ENCODE measurements at regions not wholly inside any gene's neighbourhood (a gene's known extent, or its start where the extent isn't known, plus 50 kb on each side); places are given as distances from the start of the nearest gene placed in this dataset.

- in situ Hi-C loops (cut with HindIII; ENCODE audit: low pct_unique_long_range_greater_than_20kb, low sequenced_read_pairs): no loop called here
- DNase-seq (ENCODE audit: low read depth in 1 of 2, low spot score in 1 of 2): peak in 1 of 2 experiments; percentile 24
- TF ChIP-seq JUND (IDR thresholded peaks at IDR 0.05; ENCODE audit: low read depth): peak; percentile 14; the same call in 1 of the 2 replicates
Measured at GRCh38 chr6:9657994-9658393, 756.9 kb downstream of the TFAP2A start.

DNA sequence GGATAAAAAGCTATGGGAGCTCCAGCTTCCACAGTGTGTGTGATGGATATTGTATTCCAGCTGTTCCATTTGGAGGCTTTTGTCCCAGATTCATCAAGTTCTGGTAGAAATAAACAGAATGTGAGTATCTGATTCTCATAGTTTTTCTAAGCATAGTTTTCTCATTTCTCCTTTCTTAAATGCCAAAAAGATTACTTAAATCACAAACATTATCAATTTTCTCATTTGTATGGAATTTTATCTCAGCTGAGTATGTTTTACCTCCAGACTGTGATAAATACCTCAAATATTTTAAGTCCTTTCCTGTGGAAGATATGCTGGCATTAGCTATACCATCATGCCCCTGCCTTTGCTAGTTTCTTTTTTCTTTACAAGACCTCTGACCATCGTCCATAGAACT is 767.3 kb downstream of the TFAP2A start:
- DNase-seq (ENCODE audit: low read depth in 1 of 2, low spot score in 1 of 2): no peak
- no peak for TF ChIP-seq JUND (IDR thresholded peaks at IDR 0.05; ENCODE audit: low read depth)
- in situ Hi-C loops (cut with HindIII; ENCODE audit: low pct_unique_long_range_greater_than_20kb, low sequenced_read_pairs): no loop called here

DNA sequence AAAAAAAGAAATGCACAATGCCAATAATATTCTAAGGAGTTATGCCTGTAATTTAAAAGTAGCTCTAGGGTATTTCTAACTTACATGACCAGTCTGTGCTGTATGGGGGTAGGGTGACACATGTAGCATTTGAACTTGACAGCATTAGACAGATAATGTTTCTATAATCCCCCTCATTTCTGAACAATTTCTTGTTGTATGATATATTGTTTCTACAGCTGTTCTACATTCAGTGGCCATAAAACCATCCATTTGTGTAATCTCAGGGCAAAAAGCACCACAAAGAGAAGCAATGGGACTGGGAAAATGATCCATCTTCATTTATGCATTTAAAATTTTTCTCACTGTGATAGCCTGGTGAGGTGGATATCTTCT is 767.8 kb downstream of the TFAP2A start:
- DNase-seq (ENCODE audit: low read depth in 1 of 2, low spot score in 1 of 2): peak in 1 of 2 experiments; percentile 23
- in situ Hi-C loops (cut with HindIII; ENCODE audit: low pct_unique_long_range_greater_than_20kb, low sequenced_read_pairs): no loop called here
- no peak for TF ChIP-seq JUND (IDR thresholded peaks at IDR 0.05; ENCODE audit: low read depth)

GRCh38 chr6:9646342-9647070 is 768.4 kb downstream of the TFAP2A start:
- DNase-seq (ENCODE audit: low read depth in 1 of 2, low spot score in 1 of 2): peak; percentile 13 to 17
- in situ Hi-C loops (cut with HindIII; ENCODE audit: low pct_unique_long_range_greater_than_20kb, low sequenced_read_pairs): no loop called here
- TF ChIP-seq JUND (IDR thresholded peaks at IDR 0.05; ENCODE audit: low read depth): no peak

DNA sequence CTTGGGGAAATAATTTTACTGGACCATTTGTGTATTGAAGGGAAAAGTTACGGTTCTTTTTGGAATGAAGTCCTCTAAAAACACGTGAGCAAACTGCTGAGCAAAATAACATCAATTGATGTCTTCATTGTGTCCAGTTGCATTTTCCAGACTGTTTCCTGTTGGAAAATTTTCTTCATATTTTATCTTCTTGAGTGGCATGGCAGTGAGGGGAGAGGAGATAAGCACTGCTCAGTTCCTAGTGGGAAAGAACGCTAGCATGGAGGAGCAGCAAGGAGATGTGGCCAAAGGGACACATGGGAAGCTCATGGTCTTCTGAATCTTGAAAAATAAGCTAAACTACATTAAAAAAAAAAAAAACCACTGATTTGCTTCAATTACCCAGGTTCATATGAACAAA is 776.0 kb downstream of the TFAP2A start:
- in situ Hi-C loops (cut with HindIII; ENCODE audit: low pct_unique_long_range_greater_than_20kb, low sequenced_read_pairs): no loop called here
- no peak for DNase-seq (ENCODE audit: low read depth in 1 of 2, low spot score in 1 of 2)
- no peak for TF ChIP-seq JUND (IDR thresholded peaks at IDR 0.05; ENCODE audit: low read depth)

DNA sequence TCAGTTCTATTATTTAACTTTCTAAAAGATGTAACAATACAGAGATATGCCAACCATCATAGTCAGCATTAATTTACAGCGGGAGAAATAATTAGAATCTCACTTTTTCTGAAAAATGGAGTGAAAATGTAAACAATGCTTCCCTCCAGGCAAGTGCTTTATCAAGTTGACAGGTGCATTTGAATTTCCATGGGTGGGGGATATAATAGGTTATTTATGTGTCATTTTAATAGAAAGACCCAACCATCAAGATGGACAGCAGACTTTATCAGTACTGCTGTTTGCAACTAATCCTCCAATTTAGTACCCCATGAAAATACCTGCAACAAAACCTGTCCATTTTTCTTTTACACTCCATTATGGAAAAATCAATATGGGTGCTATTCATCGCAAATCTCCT is 780.1 kb downstream of the TFAP2A start:
- DNase-seq (ENCODE audit: low read depth in 1 of 2, low spot score in 1 of 2): no peak
- no peak for TF ChIP-seq JUND (IDR thresholded peaks at IDR 0.05; ENCODE audit: low read depth)
- in situ Hi-C loops (cut with HindIII; ENCODE audit: low pct_unique_long_range_greater_than_20kb, low sequenced_read_pairs): no loop called here

DNA sequence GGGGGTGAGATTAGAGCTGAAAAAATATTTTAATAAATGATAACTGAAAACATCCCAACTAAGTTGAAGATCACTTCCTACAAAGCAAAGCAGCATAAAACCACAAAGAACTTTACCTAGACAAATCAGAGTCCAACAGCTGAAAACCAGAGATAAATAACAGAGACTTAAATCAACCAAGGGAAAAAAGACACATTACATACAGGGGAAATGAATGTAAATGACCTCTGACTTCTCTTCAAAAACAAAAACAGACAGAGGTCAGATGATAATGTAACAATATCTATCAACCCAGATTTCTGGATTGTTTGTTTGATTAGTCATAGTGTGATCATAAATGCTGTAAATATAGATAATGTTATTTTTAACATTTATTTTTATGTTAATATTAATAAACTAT is 782.8 kb downstream of the TFAP2A start:
- in situ Hi-C loops (cut with HindIII; ENCODE audit: low pct_unique_long_range_greater_than_20kb, low sequenced_read_pairs): no loop called here
- no peak for DNase-seq (ENCODE audit: low read depth in 1 of 2, low spot score in 1 of 2)
- TF ChIP-seq JUND (IDR thresholded peaks at IDR 0.05; ENCODE audit: low read depth): no peak

GRCh38 chr6:9628819-9629218 is 786.1 kb downstream of the TFAP2A start:
- no peak for TF ChIP-seq JUND (IDR thresholded peaks at IDR 0.05; ENCODE audit: low read depth)
- in situ Hi-C loops (cut with HindIII; ENCODE audit: low pct_unique_long_range_greater_than_20kb, low sequenced_read_pairs): no loop called here
- no peak for DNase-seq (ENCODE audit: low read depth in 1 of 2, low spot score in 1 of 2)

DNA sequence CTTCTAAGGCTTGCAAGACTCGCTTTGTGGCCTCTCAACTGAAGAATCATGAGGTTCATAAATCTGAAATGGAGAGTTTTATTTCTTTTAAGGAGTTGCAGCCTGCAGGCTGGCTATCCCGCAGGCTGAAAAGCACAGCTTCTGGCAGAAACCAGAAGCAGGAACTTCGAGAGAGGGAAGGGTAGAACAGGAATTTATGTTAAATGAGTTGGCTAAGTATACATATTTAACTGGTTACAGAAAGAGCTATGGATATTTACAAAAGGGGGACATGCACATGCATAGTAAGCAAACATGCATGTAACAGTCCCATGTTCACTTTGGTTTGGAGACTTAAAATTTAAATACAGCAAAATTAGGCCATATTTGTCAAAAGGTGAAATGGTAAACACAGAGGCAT is 787.0 kb downstream of the TFAP2A start:
- no peak for DNase-seq (ENCODE audit: low read depth in 1 of 2, low spot score in 1 of 2)
- in situ Hi-C loops (cut with HindIII; ENCODE audit: low pct_unique_long_range_greater_than_20kb, low sequenced_read_pairs): no loop called here
- no peak for TF ChIP-seq JUND (IDR thresholded peaks at IDR 0.05; ENCODE audit: low read depth)

DNA sequence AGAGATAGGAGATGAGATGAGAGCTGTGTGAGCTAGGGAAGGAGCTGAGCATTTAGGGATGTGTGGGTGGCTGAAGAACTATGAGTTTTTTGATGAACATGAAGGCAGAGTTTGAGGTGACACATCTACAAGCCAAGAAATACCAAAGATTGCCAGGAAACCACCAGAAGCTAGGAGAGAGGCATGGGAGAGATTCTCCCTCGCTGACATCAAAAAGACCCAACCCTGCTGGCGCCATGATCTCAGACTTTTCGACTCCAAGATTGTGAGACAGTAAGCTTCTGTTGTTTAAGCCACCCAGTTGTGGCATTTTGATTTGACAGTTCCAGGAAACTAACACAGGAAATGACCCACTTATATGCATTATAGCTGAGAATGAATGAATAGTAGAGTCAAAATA is 790.9 kb downstream of the TFAP2A start:
- DNase-seq (ENCODE audit: low read depth in 1 of 2, low spot score in 1 of 2): no peak
- TF ChIP-seq JUND (IDR thresholded peaks at IDR 0.05; ENCODE audit: low read depth): no peak
- in situ Hi-C loops (cut with HindIII; ENCODE audit: low pct_unique_long_range_greater_than_20kb, low sequenced_read_pairs): no loop called here

DNA sequence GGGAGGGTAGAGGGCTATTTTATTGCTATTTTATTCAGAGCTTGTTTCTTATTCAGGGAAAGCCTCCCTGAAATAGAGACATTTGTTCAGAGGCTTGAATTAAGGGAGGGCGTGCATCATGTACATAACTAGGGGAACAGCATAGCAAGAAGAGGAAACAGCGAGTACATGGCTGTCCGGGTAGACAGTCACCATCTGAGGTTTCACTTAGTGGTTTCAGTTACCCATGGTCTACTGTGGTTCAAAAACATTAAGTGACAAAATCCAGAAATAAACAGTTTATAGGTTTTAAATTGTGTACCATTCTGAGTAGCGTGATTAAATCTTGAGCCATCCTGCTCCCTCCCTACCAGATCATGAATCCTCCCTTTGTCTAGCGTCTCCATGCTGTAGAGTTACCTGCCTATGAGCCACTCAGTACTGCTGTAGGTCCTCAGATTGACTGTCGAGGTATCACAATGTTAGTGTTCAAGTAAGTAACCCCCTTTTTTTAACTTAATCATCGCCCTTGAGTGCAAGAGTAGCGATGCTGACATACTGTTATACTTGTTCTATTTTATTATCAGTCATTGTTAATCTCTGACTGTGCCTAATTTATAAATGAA is 791.5 kb downstream of the TFAP2A start:
- no peak for TF ChIP-seq JUND (IDR thresholded peaks at IDR 0.05; ENCODE audit: low read depth)
- in situ Hi-C loops (cut with HindIII; ENCODE audit: low pct_unique_long_range_greater_than_20kb, low sequenced_read_pairs): no loop called here
- no peak for DNase-seq (ENCODE audit: low read depth in 1 of 2, low spot score in 1 of 2)

GRCh38 chr6:9621276-9621675 is 793.6 kb downstream of the TFAP2A start:
- in situ Hi-C loops (cut with HindIII; ENCODE audit: low pct_unique_long_range_greater_than_20kb, low sequenced_read_pairs): no loop called here
- TF ChIP-seq JUND (IDR thresholded peaks at IDR 0.05; ENCODE audit: low read depth): no peak
- no peak for DNase-seq (ENCODE audit: low read depth in 1 of 2, low spot score in 1 of 2)

- DNase-seq (ENCODE audit: low read depth in 1 of 2, low spot score in 1 of 2): no peak
- in situ Hi-C loops (cut with HindIII; ENCODE audit: low pct_unique_long_range_greater_than_20kb, low sequenced_read_pairs): no loop called here
- TF ChIP-seq JUND (IDR thresholded peaks at IDR 0.05; ENCODE audit: low read depth): no peak
Measured at GRCh38 chr6:9620687-9621086, 794.2 kb downstream of the TFAP2A start.

DNA sequence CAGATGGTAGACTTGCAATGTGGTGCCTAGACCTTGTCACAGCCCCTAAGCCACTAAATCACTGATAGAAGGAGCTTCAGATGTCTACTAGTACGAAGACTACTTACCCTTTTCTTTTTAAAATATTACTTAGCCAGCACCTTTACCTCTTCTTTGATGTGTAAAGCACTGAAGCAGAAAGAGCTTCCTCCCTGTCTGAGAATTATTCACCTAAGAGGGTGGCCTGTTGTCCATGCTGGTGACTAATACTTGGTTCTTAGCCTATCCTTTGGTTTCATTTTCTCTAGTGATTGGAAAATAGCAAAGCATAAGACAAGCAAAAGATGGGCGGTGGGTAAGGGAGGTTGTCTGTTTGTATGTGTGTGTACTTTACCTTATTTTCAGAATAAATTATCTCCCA is 794.6 kb downstream of the TFAP2A start:
- no peak for DNase-seq (ENCODE audit: low read depth in 1 of 2, low spot score in 1 of 2)
- in situ Hi-C loops (cut with HindIII; ENCODE audit: low pct_unique_long_range_greater_than_20kb, low sequenced_read_pairs): no loop called here
- TF ChIP-seq JUND (IDR thresholded peaks at IDR 0.05; ENCODE audit: low read depth): no peak

Data from T47D (cell line).